ENCODE measurements at regions not wholly inside any gene's neighbourhood (a gene's known extent, or its start where the extent isn't known, plus 50 kb on each side); places are given as distances from the start of the nearest gene placed in this dataset.

DNA sequence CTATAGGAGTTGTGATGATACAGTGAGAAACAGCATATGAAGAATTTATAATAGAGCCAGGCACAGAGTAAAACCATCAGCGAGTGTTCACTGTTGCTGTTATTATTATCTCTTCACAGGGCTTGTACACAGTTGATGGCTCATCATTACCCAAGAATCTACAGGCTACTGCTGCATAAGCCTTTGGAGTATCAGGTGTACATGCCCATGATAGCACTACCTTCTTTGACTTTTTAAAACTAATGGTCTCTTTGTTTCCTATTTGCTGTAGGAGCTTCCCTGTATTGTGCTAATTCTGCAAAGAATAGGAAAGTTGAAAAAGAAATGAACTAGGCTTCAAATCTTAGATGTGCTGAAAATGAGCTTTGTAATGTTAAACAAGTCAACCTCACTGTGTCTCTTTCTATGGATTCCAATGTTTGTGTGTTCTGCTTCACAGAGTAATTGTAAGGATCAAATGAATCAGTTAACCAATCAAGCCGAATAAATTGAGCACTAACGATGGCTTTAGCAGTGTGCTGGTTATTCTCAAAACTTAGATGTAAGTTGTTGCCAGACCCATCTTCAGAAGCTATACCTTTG, 138.8 kb downstream of the TUSC7 start:
- TF ChIP-seq CTCF (IDR thresholded peaks at IDR 0.05) (no peak), POLR2AphosphoS5 (IDR thresholded peaks at IDR 0.05) (no peak), POLR2A (IDR thresholded peaks at IDR 0.05) (no peak)

Data from prostate gland (tissue), 2 donors.